VCaP (cell line): ENCODE measurements at regions not wholly inside any gene's neighbourhood (a gene's known extent, or its start where the extent isn't known, plus 50 kb on each side); places are given as distances from the start of the nearest gene placed in this dataset.

ENCODE experiments used
- H3K27ac ChIP-seq: fragments of 450-650 bp; 2 replicates; pipeline ENCODE4 v1.5.1; 2017
- CTCF ChIP-seq: fragments of 450-650 bp; conservative IDR thresholded peaks from 2 replicates; pipeline ENCODE4 v1.5.1; 2017; ENCODE audit warnings: mild to moderate bottlenecking, moderate library complexity

- TF ChIP-seq CTCF: no peak
- H3K27ac ChIP-seq: no peak overlapping the region
Observed at GRCh38 chr3:117512975-117513374, 803.4 kb downstream of the TUSC7 start.

GRCh38 chr3:117515309-117515708, 805.7 kb downstream of the TUSC7 start:
- no peak overlapping the region for H3K27ac ChIP-seq
- no peak for TF ChIP-seq CTCF

GRCh38 chr3:117518364-117518763, 808.8 kb downstream of the TUSC7 start:
- TF ChIP-seq CTCF: no peak
- no peak overlapping the region for H3K27ac ChIP-seq

GRCh38 chr3:117519776-117520175, 810.2 kb downstream of the TUSC7 start:
- TF ChIP-seq CTCF: no peak
- no peak overlapping the region for H3K27ac ChIP-seq

- H3K27ac ChIP-seq: no peak overlapping the region
- no peak for TF ChIP-seq CTCF
Observed at GRCh38 chr3:117520582-117520981, 811.0 kb downstream of the TUSC7 start.

GRCh38 chr3:117523418-117523817, 813.8 kb downstream of the TUSC7 start:
- TF ChIP-seq CTCF: no peak
- H3K27ac ChIP-seq: no peak overlapping the region

- TF ChIP-seq CTCF: no peak
- H3K27ac ChIP-seq: no peak overlapping the region
Observed at GRCh38 chr3:117524890-117525289, 815.3 kb downstream of the TUSC7 start.

- peak; percentile 85 for TF ChIP-seq CTCF
- H3K27ac ChIP-seq: no peak overlapping the region
Observed at GRCh38 chr3:117526470-117527079, 817.0 kb downstream of the TUSC7 start.
